Kidney tubule cell (primary cell): ENCODE measurements at regions not wholly inside any gene's neighbourhood (a gene's known extent, or its start where the extent isn't known, plus 50 kb on each side); places are given as distances from the start of the nearest gene placed in this dataset.
A peak's percentile ranks its signal among the peaks of the same experiment; 100 is the strongest.

ENCODE experiments used
- DNase-seq: peaks from one replicate; pipeline ENCODE4 v3.0.0-alpha.2; 2018; ENCODE audit warnings: low spot score

DNA sequence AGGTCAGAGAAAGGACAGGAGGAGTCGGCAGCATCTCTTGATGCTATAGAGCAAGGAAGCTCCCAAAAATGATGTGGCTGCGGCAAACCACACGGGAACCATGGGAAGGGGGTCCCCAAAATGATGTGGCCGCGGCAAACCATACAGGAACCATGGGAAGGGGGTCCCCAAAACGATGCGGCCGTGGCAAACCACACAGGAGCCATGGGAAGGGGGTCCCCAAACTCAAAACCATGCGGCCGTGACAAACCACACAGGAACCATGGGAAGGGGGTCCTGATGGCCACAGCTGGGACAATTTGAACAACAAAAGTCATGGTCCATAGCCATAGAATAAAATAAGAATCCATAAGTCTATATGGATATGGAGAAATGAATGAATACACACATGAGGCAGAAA is 58.4 kb upstream of the GLI2 start:
- DNase-seq = no peak

- DNase-seq = no peak
Measured at GRCh38 chr2:120677696-120678247, 57.9 kb upstream of the GLI2 start.

DNA sequence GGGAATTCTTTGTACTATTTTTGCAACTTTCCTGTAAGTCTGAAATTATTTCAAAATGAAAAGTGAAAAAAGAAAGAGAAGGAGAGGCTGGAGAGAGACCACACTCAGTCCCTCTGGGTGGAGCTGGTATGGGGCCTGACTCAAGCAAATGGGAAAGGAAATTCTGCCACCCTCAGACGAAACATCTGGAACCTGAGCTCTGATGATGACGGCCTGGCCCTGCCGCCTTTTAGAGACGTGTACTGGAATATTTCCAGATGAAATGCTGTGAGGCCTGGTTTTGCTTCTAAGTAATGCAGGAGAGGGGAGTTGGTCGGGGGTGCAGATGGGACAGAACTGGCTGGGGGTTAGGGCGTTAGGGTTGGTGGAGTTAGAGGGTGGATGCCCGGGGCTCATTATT is 57.4 kb upstream of the GLI2 start:
- no peak for DNase-seq

- no peak for DNase-seq
Measured at GRCh38 chr2:120678926-120679325, 56.7 kb upstream of the GLI2 start.

- DNase-seq = no peak
Measured at GRCh38 chr2:120679526-120679925, 56.1 kb upstream of the GLI2 start.

DNA sequence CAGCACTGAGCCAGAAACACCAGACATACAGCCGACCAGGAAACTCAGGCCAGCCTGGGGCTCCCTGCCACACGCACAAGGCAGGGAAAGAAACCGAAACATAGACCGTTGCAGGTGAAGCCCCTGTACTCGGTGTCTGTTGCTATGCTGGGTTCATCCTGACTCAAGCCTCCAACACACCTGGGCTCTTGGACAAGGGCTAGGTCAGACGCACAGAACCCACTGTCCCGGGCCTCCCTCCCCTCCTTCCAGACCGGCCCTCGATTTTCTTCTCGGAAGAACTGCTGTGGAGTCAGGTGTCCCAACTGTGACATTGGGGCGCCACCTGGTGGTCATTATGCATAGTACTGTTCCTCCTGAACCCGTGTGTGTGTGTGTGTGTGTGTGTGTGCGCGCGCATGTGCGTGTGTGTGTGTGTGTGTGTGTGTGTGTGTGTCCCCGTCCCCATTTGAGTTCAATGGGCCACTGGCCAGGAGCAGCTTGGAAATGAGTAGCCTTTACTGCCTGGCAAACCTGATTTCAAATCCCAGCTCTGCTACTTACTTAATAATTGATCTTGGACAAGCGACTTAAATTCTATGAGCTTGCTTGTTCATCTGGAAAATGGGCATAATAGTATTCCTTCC is 55.4 kb upstream of the GLI2 start:
- DNase-seq = peak; percentile 79

DNA sequence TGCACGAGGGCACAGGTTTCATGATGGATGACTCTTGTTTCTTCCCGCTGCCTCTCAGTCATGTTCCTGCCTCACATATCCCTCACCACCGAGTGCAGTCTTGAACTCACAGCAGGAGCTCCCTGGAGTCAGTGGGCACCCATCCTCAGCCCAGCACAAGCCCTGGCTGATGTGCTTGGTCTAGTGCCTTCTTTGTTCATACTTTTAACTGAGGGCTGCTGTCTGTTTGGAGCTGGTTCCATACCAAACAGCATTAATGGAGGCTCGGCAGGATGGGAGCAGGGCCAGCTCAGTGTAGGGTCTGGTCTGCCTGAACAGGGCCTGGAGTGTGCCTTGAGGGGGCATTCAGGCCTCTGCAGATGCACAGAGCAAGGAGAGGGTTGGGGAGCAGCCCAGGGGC is 54.5 kb upstream of the GLI2 start:
- no peak for DNase-seq

GRCh38 chr2:120681696-120682288 is 53.9 kb upstream of the GLI2 start:
- DNase-seq = no peak

DNA sequence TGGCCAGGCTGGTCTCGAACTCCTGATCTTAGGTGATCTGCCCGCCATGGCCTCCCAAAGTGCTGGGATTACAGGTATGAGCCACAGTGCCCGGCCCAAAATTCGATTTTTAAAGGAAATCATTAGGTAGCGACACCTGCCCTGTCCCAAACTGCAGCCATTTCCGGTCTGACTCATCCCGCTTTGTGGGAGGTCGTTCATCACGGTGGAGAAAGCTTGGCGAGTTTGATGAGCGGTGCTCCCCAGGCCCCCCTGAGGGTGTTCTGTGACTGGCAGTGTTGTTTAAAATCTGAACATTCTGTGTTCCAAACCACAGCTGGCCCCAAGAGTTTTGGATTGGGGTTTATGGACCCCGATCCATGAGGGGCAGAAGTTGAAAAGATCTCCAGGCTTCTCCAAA is 53.0 kb upstream of the GLI2 start:
- DNase-seq = peak; percentile 7

GRCh38 chr2:120683081-120683480 is 52.6 kb upstream of the GLI2 start:
- DNase-seq = no peak

- DNase-seq = no peak
Measured at GRCh38 chr2:120683701-120684100, 52.0 kb upstream of the GLI2 start.

GRCh38 chr2:120684289-120685065 is 51.2 kb upstream of the GLI2 start:
- no peak for DNase-seq

GRCh38 chr2:120685066-120685973 is 50.3 kb upstream of the GLI2 start:
- no peak for DNase-seq
